ENCODE measurements at regions not wholly inside any gene's neighbourhood (a gene's known extent, or its start where the extent isn't known, plus 50 kb on each side); places are given as distances from the start of the nearest gene placed in this dataset.

- DNase-seq, result no peak
- H3K27ac ChIP-seq (ENCODE audit: low read length, poor library complexity, severe bottlenecking), result no peak overlapping the region
- H3K4me2 ChIP-seq (ENCODE audit: low read length, poor library complexity, severe bottlenecking), result no peak overlapping the region
- H3K9ac ChIP-seq (ENCODE audit: low read length), result no peak overlapping the region
- H2BK12ac ChIP-seq (ENCODE audit: low read length in 2 of 2), result no peak overlapping the region
- no peaks in the 10 kb centered on the region for H3K4me1 ChIP-seq (ENCODE audit: control insufficient read depth, insufficient read depth, low read depth, low read length)
- H4K8ac ChIP-seq (ENCODE audit: low read length), result no peak overlapping the region
- H2BK120ac ChIP-seq (ENCODE audit: low read depth, low read length), result no peak overlapping the region
- H3K18ac ChIP-seq (ENCODE audit: low read depth in 1 of 2, low read length in 2 of 2), result no peak overlapping the region
- no peak overlapping the region for H2AK5ac ChIP-seq (ENCODE audit: low read length, severe bottlenecking)
- H4K91ac ChIP-seq (ENCODE audit: low read length), result no peak overlapping the region
- H2BK5ac ChIP-seq (ENCODE audit: low read depth, low read length, poor library complexity, severe bottlenecking), result no peak overlapping the region
- H3K9me3 ChIP-seq (ENCODE audit: control insufficient read depth, low read length), result peaks cover 1% of the 10 kb centered on the region
- no peak overlapping the region for H3K23ac ChIP-seq (ENCODE audit: low read length in 2 of 2)
- WGBS, result 52% methylated on average over 3 of the region's 4 CpGs
- no peaks in the 10 kb centered on the region for H3K27me3 ChIP-seq (ENCODE audit: control insufficient read depth in 1 of 2, insufficient read depth in 1 of 2, low read length in 2 of 2)
- H3K79me1 ChIP-seq (replicated peaks; ENCODE audit: low read length, poor library complexity, severe bottlenecking), result no peaks in the 10 kb centered on the region
- H3K36me3 ChIP-seq (ENCODE audit: control insufficient read depth in 1 of 2, insufficient read depth in 2 of 2, low read depth in 1 of 2, low read length in 2 of 2), result no peaks in the 10 kb centered on the region
- no peak overlapping the region for H3K4me3 ChIP-seq (ENCODE audit: insufficient read depth in 1 of 2, low read depth in 1 of 2, low read length in 2 of 2)
- H3K4ac ChIP-seq (ENCODE audit: low read depth in 1 of 2, low read length in 2 of 2), result no peak overlapping the region
- H2AFZ ChIP-seq (ENCODE audit: low read depth, low read length), result no peak overlapping the region
- H2BK15ac ChIP-seq (ENCODE audit: low read depth, poor library complexity, severe bottlenecking), result no peak overlapping the region
- no peak overlapping the region for H3K14ac ChIP-seq (ENCODE audit: low read length in 2 of 2)
These were observed 566.4 kb downstream of the DNAH5 start for GRCh38 chr5:13378091-13378490.

GRCh38 chr5:13359344-13359743 is 585.1 kb downstream of the DNAH5 start:
- H2BK5ac ChIP-seq (ENCODE audit: low read depth, low read length, poor library complexity, severe bottlenecking), result no peak overlapping the region
- no peak overlapping the region for H3K9ac ChIP-seq (ENCODE audit: low read length)
- H3K27ac ChIP-seq (ENCODE audit: low read length, poor library complexity, severe bottlenecking), result no peak overlapping the region
- no peak overlapping the region for H3K4ac ChIP-seq (ENCODE audit: low read depth in 1 of 2, low read length in 2 of 2)
- H3K79me1 ChIP-seq (replicated peaks; ENCODE audit: low read length, poor library complexity, severe bottlenecking), result no peaks in the 10 kb centered on the region
- H3K36me3 ChIP-seq (ENCODE audit: control insufficient read depth in 1 of 2, insufficient read depth in 2 of 2, low read depth in 1 of 2, low read length in 2 of 2), result no peaks in the 10 kb centered on the region
- H3K4me1 ChIP-seq (ENCODE audit: control insufficient read depth, insufficient read depth, low read depth, low read length), result no peaks in the 10 kb centered on the region
- H2BK120ac ChIP-seq (ENCODE audit: low read depth, low read length), result no peak overlapping the region
- no peak overlapping the region for H2AFZ ChIP-seq (ENCODE audit: low read depth, low read length)
- no peaks in the 10 kb centered on the region for H3K27me3 ChIP-seq (ENCODE audit: control insufficient read depth in 1 of 2, insufficient read depth in 1 of 2, low read length in 2 of 2)
- H3K14ac ChIP-seq (ENCODE audit: low read length in 2 of 2), result no peak overlapping the region
- no peaks in the 10 kb centered on the region for H3K9me3 ChIP-seq (ENCODE audit: control insufficient read depth, low read length)
- no peak overlapping the region for H2AK5ac ChIP-seq (ENCODE audit: low read length, severe bottlenecking)
- no peak overlapping the region for H2BK15ac ChIP-seq (ENCODE audit: low read depth, poor library complexity, severe bottlenecking)
- H4K8ac ChIP-seq (ENCODE audit: low read length), result no peak overlapping the region
- no peak for DNase-seq
- H3K18ac ChIP-seq (ENCODE audit: low read depth in 1 of 2, low read length in 2 of 2), result no peak overlapping the region
- no peak overlapping the region for H3K23ac ChIP-seq (ENCODE audit: low read length in 2 of 2)
- no peak overlapping the region for H3K4me3 ChIP-seq (ENCODE audit: insufficient read depth in 1 of 2, low read depth in 1 of 2, low read length in 2 of 2)
- no peak overlapping the region for H2BK12ac ChIP-seq (ENCODE audit: low read length in 2 of 2)
- no peak overlapping the region for H4K91ac ChIP-seq (ENCODE audit: low read length)
- H3K4me2 ChIP-seq (ENCODE audit: low read length, poor library complexity, severe bottlenecking), result no peak overlapping the region

- no peak for DNase-seq
- Histone ChIP-seq H3K4me2 (ENCODE audit: low read length, poor library complexity, severe bottlenecking) (no peak overlapping the region), H3K14ac (ENCODE audit: low read length in 2 of 2) (no peak overlapping the region), H3K27me3 (ENCODE audit: control insufficient read depth in 1 of 2, insufficient read depth in 1 of 2, low read length in 2 of 2) (no peaks in the 10 kb centered on the region), H2AK5ac (ENCODE audit: low read length, severe bottlenecking) (no peak overlapping the region), H3K18ac (ENCODE audit: low read depth in 1 of 2, low read length in 2 of 2) (no peak overlapping the region), H2BK120ac (ENCODE audit: low read depth, low read length) (no peak overlapping the region), H4K91ac (ENCODE audit: low read length) (no peak overlapping the region), H3K4me1 (ENCODE audit: control insufficient read depth, insufficient read depth, low read depth, low read length) (no peaks in the 10 kb centered on the region), H3K4me3 (ENCODE audit: insufficient read depth in 1 of 2, low read depth in 1 of 2, low read length in 2 of 2) (no peak overlapping the region), H3K27ac (ENCODE audit: low read length, poor library complexity, severe bottlenecking) (no peak overlapping the region), H2AFZ (ENCODE audit: low read depth, low read length) (no peak overlapping the region), H3K79me1 (replicated peaks; ENCODE audit: low read length, poor library complexity, severe bottlenecking) (no peaks in the 10 kb centered on the region), H2BK5ac (ENCODE audit: low read depth, low read length, poor library complexity, severe bottlenecking) (no peak overlapping the region), H3K36me3 (ENCODE audit: control insufficient read depth in 1 of 2, insufficient read depth in 2 of 2, low read depth in 1 of 2, low read length in 2 of 2) (no peaks in the 10 kb centered on the region), H2BK15ac (ENCODE audit: low read depth, poor library complexity, severe bottlenecking) (no peak overlapping the region), H4K8ac (ENCODE audit: low read length) (no peak overlapping the region), H2BK12ac (ENCODE audit: low read length in 2 of 2) (no peak overlapping the region), H3K9me3 (ENCODE audit: control insufficient read depth, low read length) (no peaks in the 10 kb centered on the region), H3K4ac (ENCODE audit: low read depth in 1 of 2, low read length in 2 of 2) (no peak overlapping the region), H3K9ac (ENCODE audit: low read length) (no peak overlapping the region), H3K23ac (ENCODE audit: low read length in 2 of 2) (no peak overlapping the region)
These were observed 586.1 kb downstream of the DNAH5 start for GRCh38 chr5:13358342-13358741.

GRCh38 chr5:13357929-13358328 is 586.6 kb downstream of the DNAH5 start:
- H3K9me3 ChIP-seq (ENCODE audit: control insufficient read depth, low read length), result no peaks in the 10 kb centered on the region

More at GRCh38 chr5:13357929-13358328, 586.6 kb downstream of the DNAH5 start:
- no peak overlapping the region for H3K4ac ChIP-seq (ENCODE audit: low read depth in 1 of 2, low read length in 2 of 2)
- no peak for DNase-seq
- no peak overlapping the region for H2BK15ac ChIP-seq (ENCODE audit: low read depth, poor library complexity, severe bottlenecking)
- H3K4me1 ChIP-seq (ENCODE audit: control insufficient read depth, insufficient read depth, low read depth, low read length), result no peaks in the 10 kb centered on the region
- H2BK120ac ChIP-seq (ENCODE audit: low read depth, low read length), result no peak overlapping the region
- no peak overlapping the region for H4K91ac ChIP-seq (ENCODE audit: low read length)
- H4K8ac ChIP-seq (ENCODE audit: low read length), result no peak overlapping the region
- no peak overlapping the region for H3K18ac ChIP-seq (ENCODE audit: low read depth in 1 of 2, low read length in 2 of 2)
- H3K27me3 ChIP-seq (ENCODE audit: control insufficient read depth in 1 of 2, insufficient read depth in 1 of 2, low read length in 2 of 2), result no peaks in the 10 kb centered on the region
- no peak overlapping the region for H3K14ac ChIP-seq (ENCODE audit: low read length in 2 of 2)
- H3K79me1 ChIP-seq (replicated peaks; ENCODE audit: low read length, poor library complexity, severe bottlenecking), result no peaks in the 10 kb centered on the region
- H3K4me2 ChIP-seq (ENCODE audit: low read length, poor library complexity, severe bottlenecking), result no peak overlapping the region
- H3K4me3 ChIP-seq (ENCODE audit: insufficient read depth in 1 of 2, low read depth in 1 of 2, low read length in 2 of 2), result no peak overlapping the region
- no peak overlapping the region for H3K9ac ChIP-seq (ENCODE audit: low read length)
- WGBS, result 0% methylated on average over 1 of the region's 1 CpG
- H3K36me3 ChIP-seq (ENCODE audit: control insufficient read depth in 1 of 2, insufficient read depth in 2 of 2, low read depth in 1 of 2, low read length in 2 of 2), result no peaks in the 10 kb centered on the region
- no peak overlapping the region for H3K27ac ChIP-seq (ENCODE audit: low read length, poor library complexity, severe bottlenecking)
- no peak overlapping the region for H3K23ac ChIP-seq (ENCODE audit: low read length in 2 of 2)
- H2BK5ac ChIP-seq (ENCODE audit: low read depth, low read length, poor library complexity, severe bottlenecking), result no peak overlapping the region
- no peak overlapping the region for H2AFZ ChIP-seq (ENCODE audit: low read depth, low read length)
- no peak overlapping the region for H2BK12ac ChIP-seq (ENCODE audit: low read length in 2 of 2)
- no peak overlapping the region for H2AK5ac ChIP-seq (ENCODE audit: low read length, severe bottlenecking)

All from mesenchymal stem cell (in vitro differentiated cells and primary cell).